Cardiac fibroblast (primary cell): ENCODE measurements at regions not wholly inside any gene's neighbourhood (a gene's known extent, or its start where the extent isn't known, plus 50 kb on each side); places are given as distances from the start of the nearest gene placed in this dataset.

Source experiments
- DNase-seq, 2 donors: peaks; one replicate each; pipeline versions ENCODE4 v3.0.0 to v3.0.0-alpha.2; 2010; ENCODE audit warnings: low read depth in 2 of 2
- H3K4me3 ChIP-seq, 2 donors: replicated peaks in 1 of 2; 1 replicate in 1 of 2; 2 replicates in 1 of 2; pipeline ENCODE4 v1.5.1; 2011; ENCODE audit warnings: low read depth in 2 of 2, low read length in 2 of 2, mild to moderate bottlenecking in 2 of 2, moderate library complexity in 1 of 2
- TF ChIP-seq, protein P1 (sequence below): IDR thresholded peaks from one replicate; pipeline ENCODE4 v1.5.1; 2011; ENCODE audit warnings: low read depth, mild to moderate bottlenecking, low read length, inconsistent platforms

DNA sequence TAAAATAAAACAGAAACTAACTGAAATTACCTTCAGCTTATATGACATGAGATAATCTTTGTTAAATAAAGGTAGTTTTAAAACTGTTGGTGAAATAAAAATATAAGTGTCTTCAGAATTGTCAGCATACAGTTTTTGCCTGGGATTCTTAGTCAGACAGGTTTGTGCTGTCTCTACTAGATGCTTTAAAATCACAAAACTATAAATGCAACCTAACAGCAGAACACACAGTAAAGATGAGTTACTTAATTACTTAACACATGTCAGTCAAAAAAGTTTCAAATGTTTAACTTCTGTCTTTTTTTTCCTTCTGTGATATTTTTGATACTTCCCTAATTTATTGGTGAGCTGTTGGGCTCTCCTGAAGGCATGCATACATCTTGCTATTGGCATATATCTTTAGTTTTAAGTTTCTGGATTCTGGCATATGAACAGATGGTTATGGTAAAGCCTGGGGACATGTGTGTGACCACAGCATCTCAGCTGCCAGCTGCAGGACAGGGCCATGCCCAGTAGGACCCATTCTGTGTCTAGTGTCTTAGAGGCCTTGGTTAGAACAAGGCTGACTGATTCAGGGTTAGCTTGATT is 231.1 kb upstream of the NUDT12 start:
- TF ChIP-seq, protein P1, sequence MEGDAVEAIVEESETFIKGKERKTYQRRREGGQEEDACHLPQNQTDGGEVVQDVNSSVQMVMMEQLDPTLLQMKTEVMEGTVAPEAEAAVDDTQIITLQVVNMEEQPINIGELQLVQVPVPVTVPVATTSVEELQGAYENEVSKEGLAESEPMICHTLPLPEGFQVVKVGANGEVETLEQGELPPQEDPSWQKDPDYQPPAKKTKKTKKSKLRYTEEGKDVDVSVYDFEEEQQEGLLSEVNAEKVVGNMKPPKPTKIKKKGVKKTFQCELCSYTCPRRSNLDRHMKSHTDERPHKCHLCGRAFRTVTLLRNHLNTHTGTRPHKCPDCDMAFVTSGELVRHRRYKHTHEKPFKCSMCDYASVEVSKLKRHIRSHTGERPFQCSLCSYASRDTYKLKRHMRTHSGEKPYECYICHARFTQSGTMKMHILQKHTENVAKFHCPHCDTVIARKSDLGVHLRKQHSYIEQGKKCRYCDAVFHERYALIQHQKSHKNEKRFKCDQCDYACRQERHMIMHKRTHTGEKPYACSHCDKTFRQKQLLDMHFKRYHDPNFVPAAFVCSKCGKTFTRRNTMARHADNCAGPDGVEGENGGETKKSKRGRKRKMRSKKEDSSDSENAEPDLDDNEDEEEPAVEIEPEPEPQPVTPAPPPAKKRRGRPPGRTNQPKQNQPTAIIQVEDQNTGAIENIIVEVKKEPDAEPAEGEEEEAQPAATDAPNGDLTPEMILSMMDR, result no peak
- DNase-seq, result no peak
- H3K4me3 ChIP-seq, result no peak overlapping the region

DNA sequence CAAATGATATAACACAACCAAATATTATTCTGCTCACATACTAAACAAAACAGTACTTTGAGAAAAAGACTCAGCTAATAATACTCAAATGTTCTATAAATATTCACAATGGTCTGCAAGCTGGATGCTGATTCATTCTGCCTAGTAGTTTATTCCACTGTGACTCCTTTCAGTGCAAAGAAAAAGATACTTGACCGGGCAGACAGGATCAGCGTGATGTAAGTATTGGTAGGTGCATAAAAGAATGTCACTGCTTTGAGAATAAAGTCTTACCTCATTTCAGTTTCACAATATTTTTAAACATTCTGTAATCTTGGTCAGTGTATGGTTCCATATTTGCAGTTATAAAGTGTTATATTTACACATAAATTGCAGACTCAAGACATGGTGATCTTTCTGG is 223.0 kb upstream of the NUDT12 start:
- TF ChIP-seq, protein P1, result no peak
- DNase-seq, result peak in 1 of 2 donors; percentile 25
- no peak overlapping the region for H3K4me3 ChIP-seq

DNA sequence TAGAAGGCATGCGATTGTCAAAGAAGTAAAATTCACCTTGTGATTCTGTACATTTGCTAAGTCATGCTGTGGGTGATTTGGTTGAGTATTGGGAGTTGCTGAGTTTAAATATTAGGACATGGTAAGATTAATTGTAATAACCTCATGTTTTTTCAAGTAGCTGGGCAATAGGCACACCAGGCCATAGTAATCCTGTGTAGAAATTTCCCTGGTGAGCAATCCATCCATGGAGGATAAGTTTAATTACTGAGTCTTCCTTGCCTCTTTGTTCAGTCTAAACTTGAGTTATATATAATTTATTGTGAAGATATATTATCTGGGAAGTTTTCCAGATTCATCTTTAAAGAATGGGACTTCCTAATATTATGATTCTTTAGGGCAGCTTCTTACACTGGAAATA is 221.1 kb upstream of the NUDT12 start:
- DNase-seq, result no peak
- no peak overlapping the region for H3K4me3 ChIP-seq
- TF ChIP-seq, protein P1, result no peak

DNA sequence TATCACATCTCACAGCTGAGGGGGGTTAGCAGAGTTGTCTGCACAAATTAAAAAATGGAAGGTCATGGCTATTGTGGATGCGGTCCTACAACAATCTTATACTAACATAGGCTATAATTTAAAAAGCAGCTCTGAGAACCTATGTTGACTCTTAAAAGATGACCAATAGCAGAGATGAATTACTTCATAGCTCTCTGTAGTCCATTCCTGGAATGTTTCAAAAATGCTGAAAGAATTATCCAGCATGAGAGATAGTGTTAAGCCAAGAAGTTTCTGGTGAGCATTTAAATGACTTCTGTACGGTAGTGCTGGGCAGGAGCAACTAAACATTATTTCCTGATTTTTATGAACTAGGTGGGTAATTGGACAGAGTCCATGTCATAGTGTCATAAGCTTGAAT is 218.2 kb upstream of the NUDT12 start:
- no peak for DNase-seq

DNA sequence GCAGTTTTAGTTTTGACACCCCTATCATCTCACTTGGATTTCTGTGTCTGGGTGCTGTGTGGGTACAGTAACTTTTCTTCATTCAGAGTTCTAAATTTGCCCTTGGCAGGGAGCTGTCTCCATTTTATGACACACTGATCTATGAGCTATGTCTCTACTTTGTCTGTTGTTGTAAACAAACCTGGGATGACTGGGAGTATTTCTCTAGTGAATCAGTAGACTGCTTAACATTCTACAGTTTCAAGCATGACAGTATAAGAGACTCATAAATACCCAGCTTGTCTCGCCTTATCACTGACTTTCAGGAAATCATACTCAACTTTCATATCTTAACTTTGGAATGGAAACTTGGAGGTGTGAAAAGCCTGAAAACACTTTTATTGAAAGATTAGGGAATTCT is 212.1 kb upstream of the NUDT12 start:
- peak in 1 of 2 donors; percentile 18 for DNase-seq
- TF ChIP-seq, protein P1, result no peak

More for the DNA sequence above, 218.2 kb upstream of the NUDT12 start:
- TF ChIP-seq, protein P1, result no peak
- no peak overlapping the region for H3K4me3 ChIP-seq

DNA sequence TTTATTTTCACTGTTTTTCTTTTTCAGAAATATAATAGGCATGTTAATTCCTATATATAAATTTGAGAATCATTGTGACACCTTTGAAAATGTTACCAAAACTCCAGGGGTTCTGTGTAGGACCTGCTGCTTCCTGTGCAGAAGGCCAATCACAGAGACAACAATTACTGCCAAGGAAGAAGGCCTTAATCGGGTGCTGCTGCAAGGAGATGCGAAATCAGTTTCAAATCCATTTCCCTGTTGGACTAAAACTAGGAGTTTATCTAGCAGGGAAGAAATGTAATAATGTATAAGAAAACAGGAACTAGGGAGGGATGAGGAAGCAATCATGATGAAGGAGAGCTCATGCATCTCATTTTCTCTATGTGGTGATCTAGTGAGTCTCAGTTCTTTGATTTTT is 209.7 kb upstream of the NUDT12 start:
- TF ChIP-seq, protein P1, result no peak
- DNase-seq, result no peak
- no peak overlapping the region for H3K4me3 ChIP-seq

More for the DNA sequence above, 212.1 kb upstream of the NUDT12 start:
- H3K4me3 ChIP-seq, result no peak overlapping the region

DNA sequence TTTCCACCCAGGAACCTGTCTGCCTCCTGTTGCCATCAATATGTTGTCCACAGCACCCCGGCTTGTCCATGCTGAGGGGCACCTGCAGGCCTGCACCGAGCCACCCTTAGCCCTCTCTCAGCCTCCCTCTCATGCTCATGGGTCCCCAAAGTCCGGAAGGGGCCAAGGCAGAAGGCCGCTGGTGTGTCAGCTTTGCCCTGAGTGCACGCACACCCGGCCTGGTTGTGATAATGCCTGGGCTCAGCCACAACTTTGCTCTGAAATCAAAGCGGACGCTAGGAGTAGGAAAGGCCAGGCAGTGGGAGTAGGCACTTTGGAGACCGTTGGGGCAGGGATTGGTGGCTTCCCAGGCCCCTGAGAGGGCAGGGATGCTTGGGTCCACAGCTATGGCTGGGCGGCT is 201.8 kb upstream of the NUDT12 start:
- no peak overlapping the region for H3K4me3 ChIP-seq
- no peak for DNase-seq
- TF ChIP-seq, protein P1, result no peak
